NCI-H1092 (cell line): ENCODE measurements at regions not wholly inside any gene's neighbourhood (a gene's known extent, or its start where the extent isn't known, plus 50 kb on each side); places are given as distances from the start of the nearest gene placed in this dataset.
"Not testable (repeated sequence)": the region's sequence is repeated elsewhere in the genome, so short reads cannot be mapped to it uniquely, and the experiment has no call there.

Experiments used
- DNase-seq: peaks from one replicate; lab custom pipeline; 2025; lab: John Stamatoyannopoulos, UW

GRCh38 chr21:28704746-28705145 is 287.9 kb downstream of the LTN1 start:
- DNase-seq = no peak

- no peak for DNase-seq
Observed at GRCh38 chr21:28703861-28704260, 288.8 kb downstream of the LTN1 start.

DNA sequence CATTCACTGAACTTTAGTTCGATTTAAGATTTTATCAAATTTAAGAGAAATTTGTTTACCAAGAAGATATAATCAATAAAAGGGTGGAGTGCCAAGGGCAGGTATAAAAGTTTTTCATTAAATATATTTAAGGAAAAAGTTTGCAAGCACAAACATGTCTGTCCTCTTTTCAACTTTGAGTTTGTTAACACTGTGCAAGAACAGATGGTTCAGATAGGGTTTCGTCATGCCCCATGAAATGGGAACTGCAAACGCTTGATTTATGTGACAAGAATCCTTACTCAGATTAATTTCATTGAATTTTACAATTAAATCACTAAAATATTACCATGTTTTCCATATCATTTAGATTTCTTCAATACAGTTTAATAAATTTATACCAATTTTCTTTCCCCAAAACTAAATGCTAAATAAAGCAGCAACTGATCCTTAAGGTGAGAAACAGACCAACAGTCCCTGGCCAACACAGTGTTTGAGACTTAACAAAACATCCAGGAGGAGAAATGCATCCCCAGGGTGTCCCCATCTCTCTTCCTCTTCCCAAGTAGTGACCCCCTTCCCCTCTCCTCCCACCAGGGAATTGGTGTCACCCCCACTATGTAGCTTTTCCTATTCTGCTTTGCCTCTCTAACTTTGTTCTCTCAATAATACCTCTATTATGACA is 292.9 kb downstream of the LTN1 start:
- DNase-seq = no peak

- no peak for DNase-seq
Observed at GRCh38 chr21:28699186-28699585, 293.5 kb downstream of the LTN1 start.

DNA sequence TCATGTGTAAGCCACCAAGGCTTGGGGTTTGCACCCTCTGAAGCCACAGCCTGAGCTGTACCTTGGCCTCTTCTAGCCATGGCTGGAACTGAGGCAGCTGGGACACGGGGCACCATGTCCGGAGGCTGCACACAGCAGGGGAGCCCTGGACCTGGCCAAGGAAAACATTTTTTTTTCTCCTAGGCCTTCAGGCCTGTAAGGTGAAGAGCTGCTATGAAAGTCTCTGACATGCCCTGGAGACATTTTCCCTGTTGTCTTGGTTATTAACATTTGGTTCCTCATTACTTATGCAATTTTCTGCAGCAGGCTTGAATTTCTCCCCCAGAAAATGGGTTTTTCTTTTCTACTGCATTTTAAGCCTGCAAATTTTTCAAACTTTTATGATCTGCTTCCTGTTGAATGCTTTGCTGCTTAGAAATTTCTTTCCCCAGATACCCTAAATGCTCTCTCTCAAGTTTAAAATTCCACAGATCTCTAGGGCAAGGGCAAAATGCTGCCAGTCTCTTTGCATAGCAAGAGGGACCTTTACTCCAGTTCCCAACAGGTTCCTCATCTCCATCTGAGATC is 295.8 kb downstream of the LTN1 start:
- DNase-seq = no peak

DNA sequence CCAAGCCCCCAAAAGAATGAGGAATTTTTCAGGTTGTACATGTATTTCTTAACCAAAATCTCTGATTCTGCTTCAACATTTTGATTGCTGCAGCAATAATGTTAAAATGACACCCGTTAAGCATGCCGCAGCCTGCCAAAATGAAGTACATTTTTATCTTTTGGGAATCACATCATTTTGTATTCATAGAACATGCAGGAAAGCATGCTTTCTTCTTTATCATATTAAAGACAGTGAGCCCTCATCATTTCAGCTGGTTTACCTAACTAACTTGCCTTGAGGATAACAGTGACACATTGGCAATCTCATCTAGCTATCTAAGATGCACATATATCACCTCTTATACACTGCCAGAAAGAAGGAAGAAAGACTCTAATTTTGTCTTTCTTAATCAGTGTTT is 299.2 kb downstream of the LTN1 start:
- no peak for DNase-seq

- no peak for DNase-seq
Observed at GRCh38 chr21:28690196-28690595, 302.5 kb downstream of the LTN1 start.

DNA sequence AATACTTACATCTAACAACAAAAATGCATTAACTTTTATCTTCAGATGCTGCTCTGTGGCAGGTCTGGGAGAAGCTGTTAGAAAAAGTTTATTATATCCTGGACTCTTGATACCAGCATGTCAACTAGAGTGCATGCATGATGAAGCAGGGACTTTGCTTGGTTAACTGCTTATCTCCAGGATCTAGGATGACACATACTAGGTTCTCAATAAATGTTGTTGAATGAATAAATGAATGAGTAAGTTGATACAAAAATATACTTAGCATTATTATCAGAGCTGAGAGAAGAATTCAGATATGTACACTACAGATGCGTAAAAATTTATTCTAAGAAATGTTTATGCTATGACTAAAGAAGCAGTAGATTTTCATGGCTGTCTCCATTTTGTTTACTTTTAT is 304.3 kb downstream of the LTN1 start:
- no peak for DNase-seq

DNA sequence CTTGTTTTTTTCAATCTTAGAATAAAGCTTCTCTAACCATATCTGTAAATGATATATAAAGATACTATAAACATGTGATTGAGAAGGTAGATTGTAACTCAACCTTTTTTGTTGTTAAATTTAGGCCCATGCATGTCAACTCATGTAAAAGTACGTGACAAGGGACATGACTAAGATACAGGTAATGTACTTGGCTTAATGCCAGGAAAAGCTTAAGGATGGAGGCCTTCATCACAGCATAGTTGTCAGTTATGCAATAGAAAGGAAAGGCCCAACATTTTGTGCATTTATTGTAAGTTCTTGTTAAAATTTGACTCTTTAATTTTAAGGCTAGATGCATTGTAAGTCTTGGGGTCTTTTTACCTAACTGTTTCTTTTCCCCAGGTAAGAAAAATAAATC is 305.1 kb downstream of the LTN1 start:
- no peak for DNase-seq

- no peak for DNase-seq
Observed at GRCh38 chr21:28683982-28684752, 308.5 kb downstream of the LTN1 start.

GRCh38 chr21:28682884-28683283 is 309.8 kb downstream of the LTN1 start:
- DNase-seq = not testable (repeated sequence)

- not testable (repeated sequence) for DNase-seq
Observed at GRCh38 chr21:28677096-28677495, 315.6 kb downstream of the LTN1 start.

GRCh38 chr21:28675331-28676041 is 317.2 kb downstream of the LTN1 start:
- no peak for DNase-seq

DNA sequence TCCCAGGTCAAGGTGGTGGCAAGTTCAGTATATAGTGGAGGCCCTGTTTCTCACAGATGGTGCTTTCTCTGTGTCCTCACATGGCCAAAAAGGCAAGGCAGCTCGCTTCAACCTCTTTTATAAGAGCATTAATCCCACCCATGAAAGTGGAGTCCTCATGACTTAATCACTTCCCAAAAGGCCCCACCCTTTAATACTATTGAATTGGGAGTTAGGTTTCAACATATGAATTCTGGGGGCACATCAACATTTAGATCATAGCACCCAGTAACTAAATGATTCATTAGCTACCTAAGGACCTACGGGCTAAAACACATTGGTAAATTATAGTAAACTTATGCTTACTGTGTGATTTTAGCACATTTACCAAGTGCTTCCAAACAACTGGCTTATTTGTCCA is 317.9 kb downstream of the LTN1 start:
- no peak for DNase-seq

DNA sequence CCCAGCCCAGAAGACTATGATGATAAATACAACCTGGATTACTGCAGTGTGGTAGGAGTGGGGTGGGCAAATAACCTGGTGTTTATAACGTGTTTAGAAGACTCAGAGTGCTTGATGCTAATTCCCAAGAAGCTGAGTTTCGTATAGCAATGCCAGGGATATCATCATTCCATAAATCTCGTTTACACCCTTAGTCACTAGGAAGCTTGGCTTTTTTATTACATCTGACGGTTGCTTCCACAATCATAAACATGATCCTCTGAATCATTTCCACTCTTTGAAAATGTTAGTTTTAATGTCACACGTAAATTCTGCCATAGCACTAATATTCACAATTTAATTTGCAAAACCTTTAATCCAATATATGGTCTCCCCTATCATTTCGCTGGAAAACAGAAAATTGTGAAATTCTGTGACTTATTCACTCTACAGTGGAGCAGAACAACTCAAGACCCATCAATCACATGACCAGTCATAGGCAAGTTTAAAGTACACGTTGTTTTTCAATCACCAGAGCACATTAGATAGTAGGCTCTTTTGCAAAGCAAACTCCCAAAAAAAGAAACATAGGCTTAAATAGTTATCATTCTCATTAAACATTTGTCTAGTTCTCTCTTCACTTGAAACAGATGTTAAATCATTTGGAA is 321.0 kb downstream of the LTN1 start:
- DNase-seq = no peak

- DNase-seq = no peak
Observed at GRCh38 chr21:28669971-28670653, 322.6 kb downstream of the LTN1 start.

- no peak for DNase-seq
Observed at GRCh38 chr21:28669321-28669720, 323.4 kb downstream of the LTN1 start.

DNA sequence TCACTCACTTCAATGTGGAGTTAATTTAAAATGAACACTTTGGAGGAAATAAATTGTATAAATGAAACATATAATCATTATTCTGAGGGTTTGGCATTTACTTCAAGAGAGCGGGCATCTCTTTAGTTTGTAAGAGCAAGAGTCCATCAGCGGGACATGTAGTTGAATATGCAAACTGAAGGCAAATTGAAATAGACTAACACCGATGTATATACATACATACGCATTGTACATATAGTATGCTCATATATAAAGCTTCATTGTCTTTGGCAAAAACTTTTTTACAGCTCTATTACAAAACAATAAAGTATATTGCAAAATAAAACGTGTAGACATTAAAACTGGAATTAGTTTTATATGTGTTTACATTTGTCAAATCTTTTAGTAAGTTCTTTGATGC is 328.9 kb downstream of the LTN1 start:
- no peak for DNase-seq

DNA sequence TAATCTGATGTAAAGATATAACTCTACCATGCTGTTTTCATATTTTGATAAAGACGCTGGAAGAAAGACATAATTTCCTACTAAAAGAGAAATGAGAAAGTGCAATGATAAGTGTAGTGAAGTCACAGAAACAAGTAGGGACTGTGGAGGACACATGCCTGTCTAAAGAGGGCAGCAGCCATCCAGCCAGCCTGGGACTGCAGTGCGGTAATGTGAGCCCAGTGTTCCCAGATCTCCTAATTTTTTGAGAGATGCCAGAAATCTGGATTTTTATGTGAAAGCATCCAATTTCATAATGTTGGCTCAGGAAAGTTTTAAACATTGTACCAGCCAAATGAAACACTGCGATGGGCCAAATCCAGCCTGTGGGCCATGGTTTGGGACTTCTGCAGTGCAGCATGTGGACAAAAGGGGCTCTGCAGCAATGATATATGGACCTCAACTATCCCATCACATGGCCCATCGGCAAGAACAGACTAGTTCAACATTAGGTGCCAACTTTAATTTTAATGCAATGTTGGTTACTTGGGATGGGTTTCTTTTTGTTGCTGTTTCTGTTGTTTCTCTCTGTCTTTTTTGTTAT is 329.5 kb downstream of the LTN1 start:
- DNase-seq = no peak

GRCh38 chr21:28657566-28657965 is 335.1 kb downstream of the LTN1 start:
- DNase-seq = no peak

DNA sequence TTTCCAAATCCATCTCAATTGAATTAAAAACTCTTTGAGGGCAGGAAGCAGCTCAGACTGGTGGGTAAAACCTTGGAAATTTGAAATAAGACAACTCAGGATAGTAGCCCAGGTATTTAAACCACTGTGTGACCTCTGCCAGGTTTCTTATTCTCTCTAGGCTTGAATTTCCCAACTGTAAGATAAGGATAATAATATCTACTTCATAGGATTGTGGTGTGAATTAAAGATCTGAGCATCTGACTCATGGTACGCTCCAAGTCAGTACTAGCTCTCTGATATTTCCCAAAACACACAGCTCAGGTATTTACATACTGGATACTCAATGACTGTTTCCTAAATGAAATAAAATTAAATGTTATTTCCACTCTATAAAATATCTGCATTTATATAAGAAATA is 337.2 kb downstream of the LTN1 start:
- no peak for DNase-seq
